ENCODE measurements at regions not wholly inside any gene's neighbourhood (a gene's known extent, or its start where the extent isn't known, plus 50 kb on each side); places are given as distances from the start of the nearest gene placed in this dataset.
A peak's percentile ranks its signal among the peaks of the same experiment; 100 is the strongest.
"Not testable (repeated sequence)": the region's sequence is repeated elsewhere in the genome, so short reads cannot be mapped to it uniquely, and the experiment has no call there.

DNA sequence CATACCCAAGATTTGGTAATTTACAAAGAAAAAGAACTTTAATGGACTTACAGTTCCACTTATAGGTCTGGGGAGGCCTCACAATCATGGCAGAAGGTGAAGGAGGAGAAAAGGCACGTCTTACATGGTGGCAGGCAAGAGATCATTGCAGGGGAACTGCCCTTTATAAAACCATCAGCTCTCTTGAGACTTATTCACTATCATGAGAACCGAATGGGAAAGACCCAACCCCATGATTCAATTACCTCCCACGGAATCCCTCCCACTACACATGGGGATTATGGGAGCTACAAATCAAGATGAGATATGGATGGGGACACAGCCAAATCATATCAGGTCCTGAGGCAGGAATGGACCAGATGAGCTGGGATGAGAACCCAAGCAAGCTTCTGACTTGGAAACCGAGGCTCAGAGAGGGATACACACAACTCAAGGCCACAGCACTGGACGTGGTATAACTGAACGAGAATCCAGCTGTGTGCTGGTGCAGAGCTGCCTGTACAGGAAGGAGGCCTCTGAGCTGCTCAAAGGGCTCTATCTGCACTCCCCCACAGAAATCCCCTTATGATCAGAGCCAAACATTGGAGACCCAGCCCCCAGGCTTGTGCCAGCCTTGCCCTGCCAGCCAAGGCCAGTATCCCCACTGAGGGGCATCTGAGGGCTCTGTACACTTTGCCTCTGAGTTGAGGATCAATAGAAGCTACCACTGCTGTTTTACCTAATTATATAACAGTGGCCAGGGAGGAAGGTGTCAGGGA is 137.8 kb downstream of the CEBPB start:
- no peaks in the 10 kb centered on the region for H3K27me3 ChIP-seq (ENCODE audit: insufficient read depth, low read length)
- peaks cover 8% of the 10 kb centered on the region for H3K4me1 ChIP-seq (ENCODE audit: control insufficient read depth, insufficient read depth, low read length, unreplicated experiment)
- H3K79me2 ChIP-seq (ENCODE audit: control insufficient read depth, insufficient read depth, low read length, unreplicated experiment), result no peaks in the 10 kb centered on the region
- no peak overlapping the region for H3K4me3 ChIP-seq (ENCODE audit: low read depth, low read length)
- no peaks in the 10 kb centered on the region for H3K36me3 ChIP-seq (ENCODE audit: insufficient read depth, low read length)
- no peak overlapping the region for H2AFZ ChIP-seq (ENCODE audit: low read length, unreplicated experiment)
- H3K27ac ChIP-seq (ENCODE audit: low read depth, low read length), result no peak overlapping the region

DNA sequence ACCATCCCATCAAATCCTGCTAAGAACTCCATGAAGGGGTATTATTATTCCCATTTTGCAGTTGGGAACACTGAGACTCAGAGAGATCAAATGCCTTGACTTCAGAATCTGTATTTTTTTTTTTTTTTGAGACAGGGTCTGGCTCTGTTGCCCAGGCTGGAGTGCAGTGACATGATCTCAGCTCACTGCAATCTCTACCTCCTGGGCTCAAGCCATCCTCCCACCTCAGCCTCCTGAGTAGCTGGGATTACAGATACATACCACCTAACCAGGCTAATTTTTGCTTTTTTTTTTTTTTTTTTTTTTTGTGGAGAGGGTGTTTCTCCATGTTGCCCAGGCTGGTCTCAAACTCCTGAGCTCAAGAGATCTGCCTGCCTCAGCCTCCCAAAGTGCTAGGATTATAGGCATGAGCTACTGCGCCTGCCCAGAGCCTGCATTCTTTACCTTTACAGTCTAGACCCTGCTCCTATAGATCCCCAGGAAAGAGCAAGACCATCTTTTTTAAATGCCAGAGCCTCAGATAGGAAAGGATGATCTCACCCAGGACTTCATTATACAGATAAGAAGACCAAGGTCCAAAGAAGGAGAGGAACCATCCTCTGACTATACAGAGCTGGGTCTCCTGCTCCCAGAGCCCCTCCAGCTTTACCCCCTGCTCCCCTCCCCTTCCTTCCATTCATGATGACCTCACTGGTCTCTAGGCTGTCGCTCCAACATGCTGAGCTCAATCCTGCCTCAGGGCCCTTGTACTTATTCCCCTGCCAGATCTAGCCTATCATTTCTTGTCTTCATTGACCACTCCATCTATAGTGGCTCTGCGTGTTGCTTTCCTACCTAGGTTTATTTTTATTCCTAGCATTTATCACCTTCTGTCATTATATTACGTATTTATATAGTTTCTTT is 138.6 kb downstream of the CEBPB start:
- Histone ChIP-seq H3K4me3 (ENCODE audit: low read depth, low read length) (no peak overlapping the region), H3K79me2 (ENCODE audit: control insufficient read depth, insufficient read depth, low read length, unreplicated experiment) (no peaks in the 10 kb centered on the region), H3K27me3 (ENCODE audit: insufficient read depth, low read length) (no peaks in the 10 kb centered on the region), H2AFZ (ENCODE audit: low read length, unreplicated experiment) (no peak overlapping the region), H3K4me1 (ENCODE audit: control insufficient read depth, insufficient read depth, low read length, unreplicated experiment) (peaks cover 14% of the 10 kb centered on the region), H3K36me3 (ENCODE audit: insufficient read depth, low read length) (no peaks in the 10 kb centered on the region), H3K27ac (ENCODE audit: low read depth, low read length) (no peak overlapping the region)

DNA sequence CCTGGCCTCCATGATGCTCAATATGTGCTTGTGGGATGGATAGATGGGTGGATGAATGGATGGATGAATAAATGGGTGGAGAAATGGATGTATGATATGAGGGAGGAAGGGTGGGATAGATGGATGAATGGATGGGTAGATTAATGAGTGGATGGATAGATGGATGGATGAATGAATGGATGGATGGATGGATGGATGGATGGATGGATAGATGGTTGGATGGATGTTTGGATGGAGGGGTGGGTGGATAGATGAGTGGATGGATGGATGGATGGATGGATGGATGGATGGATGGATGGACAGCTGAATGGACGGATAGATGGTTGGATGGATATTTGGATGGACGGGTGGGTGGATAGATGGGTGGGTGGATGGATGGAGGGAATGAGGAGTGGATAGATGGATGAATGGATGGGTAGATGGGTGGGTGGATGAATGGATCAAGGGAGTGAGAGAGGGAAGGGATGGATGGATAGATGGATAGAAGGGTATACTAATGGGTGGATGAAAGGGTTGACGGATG is 139.4 kb downstream of the CEBPB start:
- Histone ChIP-seq H3K4me3 (ENCODE audit: low read depth, low read length) (no peak overlapping the region), H3K79me2 (ENCODE audit: control insufficient read depth, insufficient read depth, low read length, unreplicated experiment) (no peaks in the 10 kb centered on the region), H2AFZ (ENCODE audit: low read length, unreplicated experiment) (no peak overlapping the region), H3K36me3 (ENCODE audit: insufficient read depth, low read length) (no peaks in the 10 kb centered on the region), H3K4me1 (ENCODE audit: control insufficient read depth, insufficient read depth, low read length, unreplicated experiment) (peaks cover 22% of the 10 kb centered on the region), H3K27me3 (ENCODE audit: insufficient read depth, low read length) (no peaks in the 10 kb centered on the region), H3K27ac (ENCODE audit: low read depth, low read length) (no peak overlapping the region)

DNA sequence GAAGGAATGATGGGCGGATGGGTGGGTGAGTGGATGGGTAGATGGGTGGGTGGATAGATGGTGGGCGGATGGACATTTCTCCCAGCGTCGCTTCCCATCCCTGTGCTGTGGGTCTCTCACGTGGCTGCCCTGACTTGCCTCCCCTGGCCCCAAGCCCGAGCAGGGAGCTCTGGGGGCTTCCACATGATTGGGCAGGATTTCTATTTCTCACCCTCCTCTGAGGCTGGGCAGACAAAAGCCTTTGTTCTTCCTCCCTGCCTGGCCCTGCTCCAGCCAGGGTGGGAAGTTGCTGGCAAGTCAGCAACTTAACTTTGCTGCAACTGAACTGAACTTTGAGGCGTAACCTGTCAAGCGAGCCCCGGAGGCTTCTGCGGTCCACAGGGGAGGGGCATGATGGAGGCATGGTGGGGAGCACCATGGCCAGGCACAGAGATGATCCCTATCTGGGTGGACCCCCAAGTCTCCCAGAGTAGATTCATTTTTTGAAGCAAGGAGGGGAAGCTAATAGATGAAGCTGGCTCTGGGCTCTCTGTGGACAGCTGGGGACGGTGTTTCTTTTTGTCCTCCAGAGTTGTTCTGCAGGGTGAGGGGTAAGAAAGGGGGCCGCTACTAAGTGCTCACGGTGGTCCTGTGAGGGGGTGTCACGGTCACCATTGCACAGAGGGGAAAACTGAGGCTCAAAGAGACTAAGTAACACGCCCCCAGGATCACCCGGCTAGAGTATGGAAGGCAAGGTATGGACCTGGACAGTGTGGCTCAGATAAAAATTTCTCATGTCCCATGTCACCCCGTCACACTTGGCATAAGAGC is 140.1 kb downstream of the CEBPB start:
- Histone ChIP-seq H3K27ac (ENCODE audit: low read depth, low read length) (no peak overlapping the region), H2AFZ (ENCODE audit: low read length, unreplicated experiment) (no peak overlapping the region), H3K4me3 (ENCODE audit: low read depth, low read length) (no peak overlapping the region), H3K36me3 (ENCODE audit: insufficient read depth, low read length) (no peaks in the 10 kb centered on the region), H3K27me3 (ENCODE audit: insufficient read depth, low read length) (no peaks in the 10 kb centered on the region), H3K4me1 (ENCODE audit: control insufficient read depth, insufficient read depth, low read length, unreplicated experiment) (peaks cover 23% of the 10 kb centered on the region), H3K79me2 (ENCODE audit: control insufficient read depth, insufficient read depth, low read length, unreplicated experiment) (no peaks in the 10 kb centered on the region)

- Histone ChIP-seq H3K27me3 (ENCODE audit: insufficient read depth, low read length) (no peaks in the 10 kb centered on the region), H3K79me2 (ENCODE audit: control insufficient read depth, insufficient read depth, low read length, unreplicated experiment) (no peaks in the 10 kb centered on the region), H3K4me3 (ENCODE audit: low read depth, low read length) (no peak overlapping the region), H2AFZ (ENCODE audit: low read length, unreplicated experiment) (no peak overlapping the region), H3K4me1 (ENCODE audit: control insufficient read depth, insufficient read depth, low read length, unreplicated experiment) (peaks cover 32% of the 10 kb centered on the region), H3K27ac (ENCODE audit: low read depth, low read length) (no peak overlapping the region), H3K36me3 (ENCODE audit: insufficient read depth, low read length) (no peaks in the 10 kb centered on the region)
Observed at GRCh38 chr20:50331469-50332363, 141.1 kb downstream of the CEBPB start.

- H3K27ac ChIP-seq (ENCODE audit: low read depth, low read length), result no peak overlapping the region
- peaks cover 32% of the 10 kb centered on the region for H3K4me1 ChIP-seq (ENCODE audit: control insufficient read depth, insufficient read depth, low read length, unreplicated experiment)
- H3K36me3 ChIP-seq (ENCODE audit: insufficient read depth, low read length), result no peaks in the 10 kb centered on the region
- no peaks in the 10 kb centered on the region for H3K27me3 ChIP-seq (ENCODE audit: insufficient read depth, low read length)
- no peak overlapping the region for H2AFZ ChIP-seq (ENCODE audit: low read length, unreplicated experiment)
- no peak overlapping the region for H3K4me3 ChIP-seq (ENCODE audit: low read depth, low read length)
- no peaks in the 10 kb centered on the region for H3K79me2 ChIP-seq (ENCODE audit: control insufficient read depth, insufficient read depth, low read length, unreplicated experiment)
Observed at GRCh38 chr20:50332491-50332980, 141.9 kb downstream of the CEBPB start.

- Histone ChIP-seq H3K79me2 (ENCODE audit: control insufficient read depth, insufficient read depth, low read length, unreplicated experiment) (no peaks in the 10 kb centered on the region), H3K27ac (ENCODE audit: low read depth, low read length) (peak overlapping the region; percentile 44; the same call in 1 of the 2 replicates), H3K4me3 (ENCODE audit: low read depth, low read length) (no peak overlapping the region), H3K4me1 (ENCODE audit: control insufficient read depth, insufficient read depth, low read length, unreplicated experiment) (peaks cover 32% of the 10 kb centered on the region), H2AFZ (ENCODE audit: low read length, unreplicated experiment) (no peak overlapping the region), H3K27me3 (ENCODE audit: insufficient read depth, low read length) (no peaks in the 10 kb centered on the region), H3K36me3 (ENCODE audit: insufficient read depth, low read length) (no peaks in the 10 kb centered on the region)
Observed at GRCh38 chr20:50333131-50333670, 142.6 kb downstream of the CEBPB start.

- no peaks in the 10 kb centered on the region for H3K36me3 ChIP-seq (ENCODE audit: insufficient read depth, low read length)
- H2AFZ ChIP-seq (ENCODE audit: low read length, unreplicated experiment), result peak overlapping the region; percentile 39
- peak overlapping the region; percentile 72 for H3K27ac ChIP-seq (ENCODE audit: low read depth, low read length)
- no peaks in the 10 kb centered on the region for H3K27me3 ChIP-seq (ENCODE audit: insufficient read depth, low read length)
- no peak overlapping the region for H3K4me3 ChIP-seq (ENCODE audit: low read depth, low read length)
- H3K79me2 ChIP-seq (ENCODE audit: control insufficient read depth, insufficient read depth, low read length, unreplicated experiment), result no peaks in the 10 kb centered on the region
- peaks cover 38% of the 10 kb centered on the region for H3K4me1 ChIP-seq (ENCODE audit: control insufficient read depth, insufficient read depth, low read length, unreplicated experiment)
Observed at GRCh38 chr20:50333812-50334211, 143.2 kb downstream of the CEBPB start.

DNA sequence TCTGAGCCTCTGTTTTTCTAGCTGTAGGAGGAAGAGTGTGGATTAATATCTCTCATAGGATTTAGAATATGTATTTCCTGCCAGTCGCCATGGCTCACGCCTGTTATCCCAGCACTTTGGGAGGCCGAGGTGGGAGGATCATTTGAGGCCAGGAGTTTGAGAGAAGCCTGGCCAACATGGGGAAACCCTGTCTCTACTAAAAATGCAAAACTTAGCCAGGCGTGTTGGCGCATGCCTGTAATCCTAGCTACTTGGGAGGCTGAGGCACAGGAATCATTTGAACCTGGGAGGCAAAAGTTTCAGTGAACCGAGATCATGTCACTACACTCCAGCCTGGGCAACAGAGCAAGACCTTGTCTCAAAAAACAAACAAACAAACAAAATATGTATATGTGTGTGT is 143.9 kb downstream of the CEBPB start:
- not testable (repeated sequence) for H3K79me2 ChIP-seq (ENCODE audit: control insufficient read depth, insufficient read depth, low read length, unreplicated experiment); H3K4me3 ChIP-seq (ENCODE audit: low read depth, low read length); H3K36me3 ChIP-seq (ENCODE audit: insufficient read depth, low read length); H3K27me3 ChIP-seq (ENCODE audit: insufficient read depth, low read length)
- Histone ChIP-seq H3K4me1 (ENCODE audit: control insufficient read depth, insufficient read depth, low read length, unreplicated experiment) (peaks cover 45% of the 10 kb centered on the region), H3K27ac (ENCODE audit: low read depth, low read length) (peak overlapping the region; percentile 72), H2AFZ (ENCODE audit: low read length, unreplicated experiment) (peak overlapping the region; percentile 39)

Measured in ACC112 (cell line).